ENCODE measurements at regions not wholly inside any gene's neighbourhood (a gene's known extent, or its start where the extent isn't known, plus 50 kb on each side); places are given as distances from the start of the nearest gene placed in this dataset.
A peak's percentile ranks its signal among the peaks of the same experiment; 100 is the strongest.
"Not testable (repeated sequence)": the region's sequence is repeated elsewhere in the genome, so short reads cannot be mapped to it uniquely, and the experiment has no call there.

GRCh38 chr1:31485166-31485565 lies 72.2 kb downstream of the SERINC2 start:
- intact Hi-C loops (cut with DNase I; ENCODE audit: low total_unique reads): no loop called here
- H3K9me3 ChIP-seq: peaks cover 0 to 14% (median 3%) of the 10 kb centered on the region in 8 donors
- no peaks in the 10 kb centered on the region for H3K27me3 ChIP-seq (replicated peaks in 1 of 7)
- H3K27ac ChIP-seq: no peak overlapping the region
- TF ChIP-seq CTCF (IDR thresholded peaks at IDR 0.05 in 8 of 11, conservative IDR thresholded peaks at IDR 0.05 in 3 of 11): no peak
- TF ChIP-seq POLR2A (IDR thresholded peaks at IDR 0.05): no peak
- TF ChIP-seq POLR2AphosphoS5 (IDR thresholded peaks at IDR 0.05): no peak
- no peak overlapping the region for H3K4me3 ChIP-seq
- peaks cover 0 to 7% (median 0%) of the 10 kb centered on the region in 6 donors for H3K4me1 ChIP-seq
- H3K36me3 ChIP-seq: no peaks in the 10 kb centered on the region
- WGBS, 5 donors: 59 to 78% (median 69%) methylated on average over 5 of the region's 5 CpGs
- DNase-seq: no peak

GRCh38 chr1:31487143-31487542 lies 74.1 kb downstream of the SERINC2 start:
- peak overlapping the region in 2 of 8 donors; percentile 5 to 19 for H3K27ac ChIP-seq
- peaks cover 0 to 7% (median 0%) of the 10 kb centered on the region in 6 donors for H3K4me1 ChIP-seq
- no peaks in the 10 kb centered on the region for H3K27me3 ChIP-seq (replicated peaks in 1 of 7)
- intact Hi-C loops (cut with DNase I; ENCODE audit: low total_unique reads): no loop called here
- DNase-seq: no peak
- peak overlapping the region in 1 of 8 donors; percentile 9 for H3K4me3 ChIP-seq
- H3K9me3 ChIP-seq: peaks cover 0 to 5% (median 0%) of the 10 kb centered on the region in 8 donors
- no peak for TF ChIP-seq CTCF (IDR thresholded peaks at IDR 0.05 in 8 of 11, conservative IDR thresholded peaks at IDR 0.05 in 3 of 11)
- TF ChIP-seq POLR2AphosphoS5 (IDR thresholded peaks at IDR 0.05): no peak
- no peak for TF ChIP-seq POLR2A (IDR thresholded peaks at IDR 0.05)
- 63 to 79% (median 69%) methylated on average over 3 of the region's 3 CpGs for WGBS, 5 donors
- H3K36me3 ChIP-seq: no peaks in the 10 kb centered on the region

GRCh38 chr1:31487721-31488293 lies 74.8 kb downstream of the SERINC2 start:
- Histone ChIP-seq H3K4me1 (peaks cover 0 to 7% (median 0%) of the 10 kb centered on the region in 6 donors), H3K9me3 (peaks cover 0 to 5% (median 0%) of the 10 kb centered on the region in 8 donors), H3K4me3 (no peak overlapping the region), H3K27ac (peak overlapping the region in 1 of 8 donors; percentile 5), H3K36me3 (no peaks in the 10 kb centered on the region), H3K27me3 (replicated peaks in 1 of 7) (no peaks in the 10 kb centered on the region)
- TF ChIP-seq CTCF (IDR thresholded peaks at IDR 0.05 in 8 of 11, conservative IDR thresholded peaks at IDR 0.05 in 3 of 11) (no peak), POLR2A (IDR thresholded peaks at IDR 0.05) (no peak), POLR2AphosphoS5 (IDR thresholded peaks at IDR 0.05) (no peak)
- WGBS, 5 donors: 73 to 95% (median 82%) methylated on average over 5 of the region's 5 CpGs
- intact Hi-C loops (cut with DNase I; ENCODE audit: low total_unique reads): no loop called here
- no peak for DNase-seq

GRCh38 chr1:31488528-31488927 lies 75.5 kb downstream of the SERINC2 start:
- no peak for DNase-seq
- no peak overlapping the region for H3K4me3 ChIP-seq
- TF ChIP-seq POLR2A (IDR thresholded peaks at IDR 0.05) (no peak), POLR2AphosphoS5 (IDR thresholded peaks at IDR 0.05) (no peak), CTCF (IDR thresholded peaks at IDR 0.05 in 8 of 11, conservative IDR thresholded peaks at IDR 0.05 in 3 of 11) (no peak)
- H3K9me3 ChIP-seq: peaks cover 0 to 5% (median 0%) of the 10 kb centered on the region in 8 donors
- no peak overlapping the region for H3K27ac ChIP-seq
- peaks cover 0 to 2% (median 0%) of the 10 kb centered on the region in 6 donors for H3K4me1 ChIP-seq
- no peaks in the 10 kb centered on the region for H3K27me3 ChIP-seq (replicated peaks in 1 of 7)
- intact Hi-C loops (cut with DNase I; ENCODE audit: low total_unique reads): no loop called here
- no peaks in the 10 kb centered on the region for H3K36me3 ChIP-seq
- 85 to 93% (median 88%) methylated on average over 4 of the region's 4 CpGs for WGBS, 5 donors

GRCh38 chr1:31489575-31489974 lies 76.6 kb downstream of the SERINC2 start:
- intact Hi-C loops (cut with DNase I; ENCODE audit: low total_unique reads); H3K4me3 ChIP-seq; H3K27me3 ChIP-seq (replicated peaks in 1 of 7); H3K36me3 ChIP-seq; H3K27ac ChIP-seq; DNase-seq; H3K9me3 ChIP-seq; H3K4me1 ChIP-seq: not testable (repeated sequence)
- 77 to 92% (median 85%) methylated on average over 3 of the region's 3 CpGs for WGBS, 5 donors

- H3K27me3 ChIP-seq (replicated peaks in 1 of 7); H3K4me1 ChIP-seq; H3K27ac ChIP-seq; intact Hi-C loops (cut with DNase I; ENCODE audit: low total_unique reads); H3K9me3 ChIP-seq; H3K36me3 ChIP-seq; H3K4me3 ChIP-seq; DNase-seq: not testable (repeated sequence)
- 50 to 70% (median 58%) methylated on average over 1 of the region's 1 CpG for WGBS, 5 donors
Measured at GRCh38 chr1:31490596-31490995, 77.6 kb downstream of the SERINC2 start.

- DNase-seq; H3K4me3 ChIP-seq; H3K36me3 ChIP-seq; intact Hi-C loops (cut with DNase I; ENCODE audit: low total_unique reads); H3K9me3 ChIP-seq; H3K4me1 ChIP-seq; H3K27ac ChIP-seq; H3K27me3 ChIP-seq (replicated peaks in 1 of 7): not testable (repeated sequence)
- WGBS, 5 donors: 91 to 98% (median 95%) methylated on average over 5 of the region's 5 CpGs
Measured at GRCh38 chr1:31495351-31495750, 81.0 kb upstream of the TINAGL1 start.
